ENCODE measurements at regions not wholly inside any gene's neighbourhood (a gene's known extent, or its start where the extent isn't known, plus 50 kb on each side); places are given as distances from the start of the nearest gene placed in this dataset.

DNA sequence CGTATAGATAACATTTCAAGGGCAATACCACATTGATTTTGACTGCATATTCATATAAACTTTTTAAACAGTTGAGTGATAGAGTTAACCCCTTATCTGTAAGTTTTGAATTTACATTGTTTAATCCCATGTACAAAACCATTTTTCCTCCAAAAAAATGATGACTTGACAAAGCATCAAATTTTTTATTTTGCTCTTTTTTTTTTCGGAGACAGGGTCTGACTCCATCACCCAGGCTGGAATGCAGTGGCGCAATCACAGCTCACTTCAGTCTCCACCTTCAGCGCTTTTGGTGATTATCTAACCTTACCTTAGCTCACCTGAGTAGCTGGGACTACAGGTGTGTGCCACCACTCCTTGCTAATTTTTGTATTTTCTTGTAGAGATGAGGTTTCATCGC, 1670.1 kb upstream of the CDH9 start:
- TF ChIP-seq, protein P1, sequence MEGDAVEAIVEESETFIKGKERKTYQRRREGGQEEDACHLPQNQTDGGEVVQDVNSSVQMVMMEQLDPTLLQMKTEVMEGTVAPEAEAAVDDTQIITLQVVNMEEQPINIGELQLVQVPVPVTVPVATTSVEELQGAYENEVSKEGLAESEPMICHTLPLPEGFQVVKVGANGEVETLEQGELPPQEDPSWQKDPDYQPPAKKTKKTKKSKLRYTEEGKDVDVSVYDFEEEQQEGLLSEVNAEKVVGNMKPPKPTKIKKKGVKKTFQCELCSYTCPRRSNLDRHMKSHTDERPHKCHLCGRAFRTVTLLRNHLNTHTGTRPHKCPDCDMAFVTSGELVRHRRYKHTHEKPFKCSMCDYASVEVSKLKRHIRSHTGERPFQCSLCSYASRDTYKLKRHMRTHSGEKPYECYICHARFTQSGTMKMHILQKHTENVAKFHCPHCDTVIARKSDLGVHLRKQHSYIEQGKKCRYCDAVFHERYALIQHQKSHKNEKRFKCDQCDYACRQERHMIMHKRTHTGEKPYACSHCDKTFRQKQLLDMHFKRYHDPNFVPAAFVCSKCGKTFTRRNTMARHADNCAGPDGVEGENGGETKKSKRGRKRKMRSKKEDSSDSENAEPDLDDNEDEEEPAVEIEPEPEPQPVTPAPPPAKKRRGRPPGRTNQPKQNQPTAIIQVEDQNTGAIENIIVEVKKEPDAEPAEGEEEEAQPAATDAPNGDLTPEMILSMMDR (IDR thresholded peaks at IDR 0.05; ENCODE audit: borderline replicate concordance, extremely low read depth, low read length, poor library complexity, severe bottlenecking): no peak
- TF ChIP-seq EZH2 (IDR thresholded peaks at IDR 0.05; ENCODE audit: borderline replicate concordance, low read depth, low read length, severe bottlenecking): no peak

Data from DND-41 (cell line).